Astrocyte (in vitro differentiated cells and primary cell): ENCODE measurements at regions not wholly inside any gene's neighbourhood (a gene's known extent, or its start where the extent isn't known, plus 50 kb on each side); places are given as distances from the start of the nearest gene placed in this dataset.

Experiments
- DNase-seq: peaks from one replicate; pipeline ENCODE4 v3.0.0-alpha.2; 2010; ENCODE audit warnings: low read depth
- FAIRE-seq: peaks from 2 replicates; lab custom pipeline; 2011; peaks lifted over from hg19 to GRCh38; lab: Jason Lieb, UNC
- H2AFZ ChIP-seq: 2 replicates; pipeline ENCODE4 v1.6.0; 2012; ENCODE audit warnings: low read depth, low read length, inconsistent platforms
- H3K27ac ChIP-seq: 2 replicates; pipeline ENCODE4 v1.5.1; 2011; ENCODE audit warnings: low read depth, low read length, inconsistent platforms
- H3K27me3 ChIP-seq: 2 replicates; pipeline ENCODE4 v1.6.0; 2011; ENCODE audit warnings: low read length, inconsistent platforms; ENCODE audit not compliant: insufficient read depth
- H3K36me3 ChIP-seq: 2 replicates; pipeline ENCODE4 v1.5.1; 2011; ENCODE audit warnings: low read length, inconsistent platforms; ENCODE audit not compliant: insufficient read depth
- H3K4me1 ChIP-seq: 2 replicates; pipeline ENCODE4 v1.5.1; 2011; ENCODE audit warnings: low read length, inconsistent platforms; ENCODE audit not compliant: insufficient read depth
- H3K4me2 ChIP-seq: 2 replicates; pipeline ENCODE4 v1.6.0; 2012; ENCODE audit warnings: low read length, inconsistent platforms
- H3K4me3 ChIP-seq: 2 replicates; pipeline ENCODE4 v1.5.1; 2011; ENCODE audit warnings: low read depth, mild to moderate bottlenecking, low read length, inconsistent platforms; ENCODE audit not compliant: insufficient read depth
- H3K79me2 ChIP-seq: 2 replicates; pipeline ENCODE4 v1.6.0; 2012; ENCODE audit warnings: mild to moderate bottlenecking, low read length, inconsistent platforms; ENCODE audit not compliant: insufficient read depth
- H3K9ac ChIP-seq: 2 replicates; pipeline ENCODE4 v1.6.0; 2012; ENCODE audit warnings: mild to moderate bottlenecking, low read length, inconsistent platforms
- H3K9me3 ChIP-seq: 2 replicates; pipeline ENCODE4 v1.5.1; 2012; ENCODE audit warnings: low read depth, mild to moderate bottlenecking, low read length, inconsistent platforms; ENCODE audit not compliant: insufficient read depth
- H4K20me1 ChIP-seq: 2 replicates; pipeline ENCODE4 v1.6.0; 2012; ENCODE audit warnings: low read length, inconsistent platforms; ENCODE audit not compliant: insufficient read depth
- H3K27ac Mint-ChIP-seq: one replicate; pipeline ENCODE4 v1.8.0; 2021; ENCODE audit warnings: mild to moderate bottlenecking, mixed read lengths; ENCODE audit not compliant: unreplicated experiment
- H3K27me3 Mint-ChIP-seq: one replicate; pipeline ENCODE4 v1.8.0; 2021; ENCODE audit warnings: low read depth, mixed read lengths; ENCODE audit not compliant: unreplicated experiment
- H3K36me3 Mint-ChIP-seq: one replicate; pipeline ENCODE4 v1.8.0; 2021; ENCODE audit warnings: low read depth, mixed read lengths; ENCODE audit not compliant: unreplicated experiment
- H3K4me1 Mint-ChIP-seq: one replicate; pipeline ENCODE4 v1.8.0; 2021; ENCODE audit warnings: low read depth, mixed read lengths; ENCODE audit not compliant: unreplicated experiment
- H3K4me3 Mint-ChIP-seq: one replicate; pipeline ENCODE4 v1.8.0; 2021; ENCODE audit warnings: mild to moderate bottlenecking, moderate library complexity, mixed read lengths; ENCODE audit not compliant: unreplicated experiment
- H3K9me3 Mint-ChIP-seq: one replicate; pipeline ENCODE4 v1.8.0; 2021; ENCODE audit warnings: mild to moderate bottlenecking, mixed read lengths; ENCODE audit not compliant: unreplicated experiment
- CTCF ChIP-seq: IDR thresholded peaks from 2 replicates; pipeline ENCODE4 v1.5.1; 2011; ENCODE audit warnings: low read depth, mild to moderate bottlenecking, inconsistent platforms, low read length, moderate library complexity; ENCODE audit not compliant: insufficient read depth
- EZH2 ChIP-seq: IDR thresholded peaks from 2 replicates; pipeline ENCODE4 v1.6.1; 2012; ENCODE audit warnings: mild to moderate bottlenecking, low read length, inconsistent platforms; ENCODE audit not compliant: insufficient read depth

- Histone ChIP-seq H3K27ac (no peak overlapping the region), H4K20me1 (no peaks in the 10 kb centered on the region), H3K9ac (no peak overlapping the region), H3K4me3 (no peak overlapping the region), H3K4me1 (peaks cover 3% of the 10 kb centered on the region), H3K4me2 (no peak overlapping the region), H3K9me3 (no peaks in the 10 kb centered on the region), H3K36me3 (no peaks in the 10 kb centered on the region), H3K79me2 (no peaks in the 10 kb centered on the region), H3K27me3 (no peaks in the 10 kb centered on the region), H2AFZ (no peak overlapping the region)
- Mint-ChIP-seq H3K4me3 (no peak overlapping the region), H3K27me3 (no peaks in the 10 kb centered on the region), H3K27ac (no peak overlapping the region), H3K9me3 (peaks cover 8% of the 10 kb centered on the region), H3K4me1 (no peaks in the 10 kb centered on the region), H3K36me3 (no peaks in the 10 kb centered on the region)
- DNase-seq (peak; percentile 10), FAIRE-seq (no peak)
- no peak for TF ChIP-seq EZH2
- peak; percentile 63 for TF ChIP-seq CTCF
Measured at GRCh38 chr9:103397868-103398600, 402.9 kb downstream of the CYLC2 start.

- H3K4me1 ChIP-seq, result peaks cover 3% of the 10 kb centered on the region
- Mint-ChIP-seq H3K4me1 (no peaks in the 10 kb centered on the region), H3K9me3 (peaks cover 8% of the 10 kb centered on the region), H3K27ac (no peak overlapping the region), H3K36me3 (no peaks in the 10 kb centered on the region), H3K4me3 (no peak overlapping the region), H3K27me3 (no peaks in the 10 kb centered on the region)
- no peaks in the 10 kb centered on the region for H3K79me2 ChIP-seq
- H3K27ac ChIP-seq, result no peak overlapping the region
- no peak overlapping the region for H2AFZ ChIP-seq
- TF ChIP-seq CTCF (no peak), EZH2 (no peak)
- DNase-seq (no peak), FAIRE-seq (no peak)
- no peak overlapping the region for H3K4me3 ChIP-seq
- no peak overlapping the region for H3K9ac ChIP-seq
- H3K9me3 ChIP-seq, result no peaks in the 10 kb centered on the region
- H3K27me3 ChIP-seq, result no peaks in the 10 kb centered on the region
- H3K4me2 ChIP-seq, result no peak overlapping the region
- no peaks in the 10 kb centered on the region for H4K20me1 ChIP-seq
- H3K36me3 ChIP-seq, result no peaks in the 10 kb centered on the region
Measured at GRCh38 chr9:103399535-103399934, 404.4 kb downstream of the CYLC2 start.

GRCh38 chr9:103407260-103407659 lies 412.1 kb downstream of the CYLC2 start:
- no peaks in the 10 kb centered on the region for H3K27me3 ChIP-seq
- H4K20me1 ChIP-seq, result no peaks in the 10 kb centered on the region
- FAIRE-seq (no peak), DNase-seq (no peak)
- H3K27ac ChIP-seq, result no peak overlapping the region
- H2AFZ ChIP-seq, result no peak overlapping the region
- Mint-ChIP-seq H3K4me1 (no peaks in the 10 kb centered on the region), H3K9me3 (no peaks in the 10 kb centered on the region), H3K27me3 (no peaks in the 10 kb centered on the region), H3K27ac (no peak overlapping the region), H3K4me3 (no peak overlapping the region), H3K36me3 (no peaks in the 10 kb centered on the region)
- H3K4me2 ChIP-seq, result no peak overlapping the region
- TF ChIP-seq EZH2 (no peak), CTCF (no peak)
- no peaks in the 10 kb centered on the region for H3K79me2 ChIP-seq
- no peak overlapping the region for H3K4me3 ChIP-seq
- H3K9ac ChIP-seq, result no peak overlapping the region
- no peaks in the 10 kb centered on the region for H3K36me3 ChIP-seq
- peaks cover 3% of the 10 kb centered on the region for H3K9me3 ChIP-seq
- no peaks in the 10 kb centered on the region for H3K4me1 ChIP-seq
